Pancreas (tissue), 10 donors: ENCODE measurements at regions not wholly inside any gene's neighbourhood (a gene's known extent, or its start where the extent isn't known, plus 50 kb on each side); places are given as distances from the start of the nearest gene placed in this dataset.
"Not testable (repeated sequence)": the region's sequence is repeated elsewhere in the genome, so short reads cannot be mapped to it uniquely, and the experiment has no call there.

Experiments used
- ATAC-seq, 4 donors: fragments of 200-7000 bp; cut with Tn5 transposase; one replicate each; pipeline versions ENCODE4 v1.8.0 to v1.9.1; 2020; ENCODE audit warnings: mild to moderate bottlenecking in 4 of 4, moderate library complexity in 4 of 4
- DNase-seq, 6 donors: peaks; one replicate each; pipeline ENCODE4 v3.0.0-alpha.2; 2020
- FAIRE-seq: peaks from 2 replicates; lab custom pipeline; 2012; peaks lifted over from hg19 to GRCh38; lab: Jason Lieb, UNC
- H3K27ac ChIP-seq, 4 donors: fragments of 200-600 bp; sonication (generic); 1 replicate in 3 of 4; 2 replicates in 1 of 4; pipeline versions ENCODE4 v1.5.0 to v1.8.0; 2020
- H3K27me3 ChIP-seq, 4 donors: fragments of 200-600 bp; one replicate each; pipeline ENCODE4 v1.8.0; 2021
- H3K36me3 ChIP-seq, 3 donors: fragments of 200-600 bp; sonication (generic) in 1 of 3; one replicate each; pipeline versions ENCODE4 v1.5.0 to v1.8.0; 2020 to 2021
- H3K4me1 ChIP-seq, 3 donors: fragments of 200-600 bp; one replicate each; pipeline ENCODE4 v1.8.0; 2021
- H3K4me3 ChIP-seq, 4 donors: fragments of 200-600 bp; sonication (generic) in 2 of 4; one replicate each; pipeline versions ENCODE4 v1.5.0 to v1.8.0; 2020 to 2021
- H3K9me3 ChIP-seq, 4 donors: fragments of 200-600 bp; one replicate each; pipeline ENCODE4 v1.8.0; 2021
- WGBS, 2 donors: extraction: QIAGEN DNeasy Blood & Tissue Kit; methylation state at CpG; one replicate each; pipeline ENCODE4 v1.1.7; 2013; 5-methylcytosine and 5-hydroxymethylcytosine counted together
- intact Hi-C, 3 donors: fragments of 100-400 bp; cut with DNase I; formaldehyde crosslinking; loops; one replicate each; pipeline versions ENCODE4 v1.11.1 to v1.14.2; 2022
- TF ChIP-seq, protein P1 (sequence below), 4 donors: fragments of 200-600 bp; sonication (generic) in 3 of 4; IDR thresholded peaks; one replicate each; pipeline versions ENCODE4 v1.5.0 to v1.8.0; 2021; ENCODE audit warnings: antibody characterized with exemption in 4 of 4
- donor health status: healthy with polysubstance abuse.
- donor health status: DM: no; HTN: no; CAD: no; lungs with moderate emphysema.
- donor health status: DM: no; HTN: no; CAD: no.
- donor health status: control.
- donor health status: control.
- donor health status: Bipolar disorder and iron deficiency.
- donor health status: DM: yes; HTN: yes; CAD: no.
- donor health status: DM: no; HTN: no; CAD: no.
- donor health status: DM: no; HTN: no; CAD: no.
- donor health status: DM: yes; HTN: yes; CAD: no.

DNA sequence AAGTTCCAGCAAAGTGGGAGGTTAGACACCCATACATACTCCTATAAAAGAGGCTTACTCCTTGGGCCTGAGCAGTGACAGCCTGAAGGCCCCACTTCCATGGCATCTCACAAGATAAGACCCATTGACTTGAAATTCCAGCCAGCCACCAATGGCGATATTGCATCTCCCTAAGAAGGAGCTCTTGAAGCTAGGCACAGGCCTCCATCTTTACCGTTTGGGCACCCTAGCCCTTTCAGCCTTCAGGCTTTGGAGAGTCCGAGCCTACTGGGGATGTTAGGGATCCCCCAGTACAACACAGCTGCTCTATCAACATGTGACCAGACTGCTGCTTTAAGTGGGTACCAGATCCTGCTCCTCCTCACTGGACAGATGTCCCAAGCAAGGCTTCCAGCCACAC is 189.5 kb downstream of the MAGEE1 start:
- DNase-seq (no peak), FAIRE-seq (no peak), ATAC-seq (no peak)
- peaks cover 0 to 3% (median 0%) of the 10 kb centered on the region in 4 donors for H3K9me3 ChIP-seq
- no peaks in the 10 kb centered on the region for H3K4me1 ChIP-seq
- TF ChIP-seq, protein P1, sequence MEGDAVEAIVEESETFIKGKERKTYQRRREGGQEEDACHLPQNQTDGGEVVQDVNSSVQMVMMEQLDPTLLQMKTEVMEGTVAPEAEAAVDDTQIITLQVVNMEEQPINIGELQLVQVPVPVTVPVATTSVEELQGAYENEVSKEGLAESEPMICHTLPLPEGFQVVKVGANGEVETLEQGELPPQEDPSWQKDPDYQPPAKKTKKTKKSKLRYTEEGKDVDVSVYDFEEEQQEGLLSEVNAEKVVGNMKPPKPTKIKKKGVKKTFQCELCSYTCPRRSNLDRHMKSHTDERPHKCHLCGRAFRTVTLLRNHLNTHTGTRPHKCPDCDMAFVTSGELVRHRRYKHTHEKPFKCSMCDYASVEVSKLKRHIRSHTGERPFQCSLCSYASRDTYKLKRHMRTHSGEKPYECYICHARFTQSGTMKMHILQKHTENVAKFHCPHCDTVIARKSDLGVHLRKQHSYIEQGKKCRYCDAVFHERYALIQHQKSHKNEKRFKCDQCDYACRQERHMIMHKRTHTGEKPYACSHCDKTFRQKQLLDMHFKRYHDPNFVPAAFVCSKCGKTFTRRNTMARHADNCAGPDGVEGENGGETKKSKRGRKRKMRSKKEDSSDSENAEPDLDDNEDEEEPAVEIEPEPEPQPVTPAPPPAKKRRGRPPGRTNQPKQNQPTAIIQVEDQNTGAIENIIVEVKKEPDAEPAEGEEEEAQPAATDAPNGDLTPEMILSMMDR (IDR thresholded peaks at IDR 0.05): no peak
- 64 to 66% methylated on average over 3 of the region's 3 CpGs for WGBS, 2 donors
- no peak overlapping the region for H3K27ac ChIP-seq
- H3K4me3 ChIP-seq: no peak overlapping the region
- intact Hi-C loops: no loop called here
- H3K36me3 ChIP-seq: no peaks in the 10 kb centered on the region
- peaks cover 0 to 4% (median 0%) of the 10 kb centered on the region in 4 donors for H3K27me3 ChIP-seq

DNA sequence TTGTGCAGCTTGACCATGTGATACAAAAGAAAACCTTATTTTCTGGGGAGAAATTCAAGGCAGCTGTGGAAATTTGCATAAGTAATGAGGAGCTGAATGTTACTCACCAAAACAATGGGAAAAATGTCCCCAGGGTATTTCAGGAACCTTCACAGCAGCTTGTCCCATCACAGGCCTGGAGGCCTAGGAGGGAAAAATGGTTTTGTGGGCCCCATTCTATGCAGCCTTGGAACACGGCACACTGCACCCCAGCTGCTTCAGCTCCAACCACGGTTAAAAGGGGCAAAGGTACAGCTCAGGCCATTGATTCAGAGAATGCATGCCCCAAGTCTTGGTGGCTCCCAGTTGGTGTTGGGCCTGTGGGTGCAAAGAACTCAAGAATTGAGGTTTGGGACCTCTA is 216.1 kb downstream of the MAGEE1 start:
- H3K27me3 ChIP-seq: no peaks in the 10 kb centered on the region
- DNase-seq (no peak), FAIRE-seq (no peak), ATAC-seq (no peak)
- 9 to 10% methylated on average over 2 of the region's 2 CpGs for WGBS, 2 donors
- H3K36me3 ChIP-seq: no peaks in the 10 kb centered on the region
- no peaks in the 10 kb centered on the region for H3K9me3 ChIP-seq
- no peak overlapping the region for H3K4me3 ChIP-seq
- intact Hi-C loops: no loop called here
- H3K27ac ChIP-seq: no peak overlapping the region
- no peaks in the 10 kb centered on the region for H3K4me1 ChIP-seq
- TF ChIP-seq, protein P1 (IDR thresholded peaks at IDR 0.05): no peak

DNA sequence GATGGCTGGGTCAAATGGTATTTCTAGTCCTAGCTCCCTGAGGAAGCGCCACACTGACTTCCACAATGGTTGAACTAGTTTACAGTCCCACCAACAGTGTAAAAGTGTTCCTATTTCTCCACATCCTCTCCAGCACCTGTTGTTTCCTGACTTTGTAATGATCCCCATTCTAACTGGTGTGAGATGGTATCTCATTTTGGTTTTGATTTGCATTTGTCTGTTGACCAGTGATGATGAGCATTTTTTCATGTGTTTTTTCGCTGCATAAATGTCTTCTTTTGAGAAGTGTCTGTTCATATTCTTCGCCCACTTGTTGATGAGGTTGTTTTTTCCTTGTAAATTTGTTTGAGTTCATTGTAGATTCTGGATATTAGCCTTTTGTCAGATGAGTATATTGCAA is 223.9 kb downstream of the MAGEE1 start:
- WGBS, 2 donors: 23 to 35% methylated on average over 3 of the region's 3 CpGs
- H3K9me3 ChIP-seq, H3K4me3 ChIP-seq, ATAC-seq, FAIRE-seq, H3K27ac ChIP-seq, intact Hi-C loops, DNase-seq, H3K27me3 ChIP-seq, H3K36me3 ChIP-seq, H3K4me1 ChIP-seq: not testable (repeated sequence)

- Histone ChIP-seq H3K36me3 (no peaks in the 10 kb centered on the region), H3K4me3 (no peak overlapping the region), H3K27ac (no peak overlapping the region), H3K27me3 (no peaks in the 10 kb centered on the region), H3K4me1 (no peaks in the 10 kb centered on the region), H3K9me3 (no peaks in the 10 kb centered on the region)
- TF ChIP-seq, protein P1 (IDR thresholded peaks at IDR 0.05): no peak
- ATAC-seq (no peak), DNase-seq (no peak), FAIRE-seq (no peak)
- intact Hi-C loops: no loop called here
Observed at GRCh38 chrX:76657499-76657898, 230.0 kb downstream of the MAGEE1 start.
